Activated CD4-positive, alpha-beta T cell treated with anti-CD3 and anti-CD28 coated beads, Interleukin-2, amount 10 ng/mL, durations not matched to agents 7 days and 5 days (primary cell): ENCODE measurements at regions not wholly inside any gene's neighbourhood (a gene's known extent, or its start where the extent isn't known, plus 50 kb on each side); places are given as distances from the start of the nearest gene placed in this dataset.

Experiments used
- CTCF ChIA-PET: fragments of 350-600 bp; sonication (Branson Sonifier 250); formaldehyde crosslinking; loops from one replicate; lab custom pipeline; 2021; ENCODE audit warnings: antibody characterized with exemption; lab: Charles Lee
- POLR2A ChIA-PET: fragments of 350-600 bp; sonication (Branson Sonifier 250); formaldehyde crosslinking; loops from one replicate; lab custom pipeline; 2021; ENCODE audit warnings: antibody characterized with exemption; lab: Charles Lee
- DNase-seq: peaks from one replicate; pipeline ENCODE4 v3.0.0-alpha.2; 2020
- H3K27ac Mint-ChIP-seq: one replicate; pipeline ENCODE4 v1.8.0; 2021; ENCODE audit warnings: mild to moderate bottlenecking, moderate library complexity, mixed read lengths
- H3K27me3 Mint-ChIP-seq: one replicate; pipeline ENCODE4 v1.8.0; 2021; ENCODE audit warnings: mixed read lengths
- H3K36me3 Mint-ChIP-seq: one replicate; pipeline ENCODE4 v1.8.0; 2021; ENCODE audit warnings: low read depth, mixed read lengths
- H3K4me1 Mint-ChIP-seq: one replicate; pipeline ENCODE4 v1.8.0; 2021; ENCODE audit warnings: mixed read lengths
- H3K4me3 Mint-ChIP-seq: one replicate; pipeline ENCODE4 v1.8.0; 2021; ENCODE audit warnings: mild to moderate bottlenecking, moderate library complexity, mixed read lengths
- H3K9me3 Mint-ChIP-seq: one replicate; pipeline ENCODE4 v1.8.0; 2021; ENCODE audit warnings: mixed read lengths

- Mint-ChIP-seq H3K36me3 (no peaks in the 10 kb centered on the region), H3K4me1 (peaks cover 21% of the 10 kb centered on the region), H3K9me3 (no peaks in the 10 kb centered on the region), H3K27me3 (peaks cover 8% of the 10 kb centered on the region), H3K4me3 (no peak overlapping the region), H3K27ac (no peak overlapping the region)
- ChIA-PET CTCF (no interaction called here), POLR2A (no interaction called here)
- DNase-seq = no peak
Measured at GRCh38 chr13:99663185-99663825, 162.0 kb downstream of the TM9SF2 start.

- POLR2A ChIA-PET = no interaction called here
- H3K4me3 Mint-ChIP-seq = no peak overlapping the region
- CTCF ChIA-PET = no interaction called here
- H3K27me3 Mint-ChIP-seq = peaks cover 8% of the 10 kb centered on the region
- no peaks in the 10 kb centered on the region for H3K36me3 Mint-ChIP-seq
- H3K27ac Mint-ChIP-seq = no peak overlapping the region
- H3K9me3 Mint-ChIP-seq = no peaks in the 10 kb centered on the region
- no peak for DNase-seq
- H3K4me1 Mint-ChIP-seq = peaks cover 25% of the 10 kb centered on the region
Measured at GRCh38 chr13:99662678-99663077, 161.4 kb downstream of the TM9SF2 start.

- Mint-ChIP-seq H3K4me3 (no peak overlapping the region), H3K4me1 (peaks cover 34% of the 10 kb centered on the region), H3K27ac (no peak overlapping the region), H3K9me3 (no peaks in the 10 kb centered on the region), H3K27me3 (peaks cover 8% of the 10 kb centered on the region), H3K36me3 (no peaks in the 10 kb centered on the region)
- POLR2A ChIA-PET = no interaction called here
- DNase-seq = no peak
- CTCF ChIA-PET = no interaction called here
Measured at GRCh38 chr13:99661791-99662190, 160.5 kb downstream of the TM9SF2 start.

- Mint-ChIP-seq H3K9me3 (no peaks in the 10 kb centered on the region), H3K4me1 (peaks cover 50% of the 10 kb centered on the region), H3K27me3 (peaks cover 8% of the 10 kb centered on the region), H3K4me3 (no peak overlapping the region), H3K36me3 (no peaks in the 10 kb centered on the region), H3K27ac (no peak overlapping the region)
- ChIA-PET CTCF (interaction anchor here (0.7 to 1.0 kb wide), 2 partner anchors 9 to 195 kb away, joined by 3 to 6 read pairs; no protein-coding TSS in a partner anchor), POLR2A (no interaction called here)
- no peak for DNase-seq
Measured at GRCh38 chr13:99659866-99660554, 158.7 kb downstream of the TM9SF2 start.

- ChIA-PET CTCF (interaction anchor here (1.0 kb wide), 1 partner anchor 10 kb away, joined by 6 read pairs; no protein-coding TSS in a partner anchor), POLR2A (no interaction called here)
- no peak for DNase-seq
- Mint-ChIP-seq H3K4me3 (peak overlapping the region; percentile 48), H3K36me3 (no peaks in the 10 kb centered on the region), H3K27ac (peak overlapping the region; percentile 95), H3K9me3 (no peaks in the 10 kb centered on the region), H3K27me3 (peaks cover 8% of the 10 kb centered on the region), H3K4me1 (peaks cover 50% of the 10 kb centered on the region)
Measured at GRCh38 chr13:99659226-99659625, 158.0 kb downstream of the TM9SF2 start.

- Mint-ChIP-seq H3K27me3 (peaks cover 8% of the 10 kb centered on the region), H3K4me1 (peaks cover 50% of the 10 kb centered on the region), H3K9me3 (no peaks in the 10 kb centered on the region), H3K4me3 (peak overlapping the region; percentile 48), H3K27ac (peak overlapping the region; percentile 95), H3K36me3 (no peaks in the 10 kb centered on the region)
- ChIA-PET POLR2A (interaction anchor here (0.7 kb wide), 1 partner anchor 804 kb away, joined by 3 read pairs; no protein-coding TSS in a partner anchor), CTCF (interaction anchor here (4.8 kb wide), 1 partner anchor 857 kb away, joined by 15 read pairs; no protein-coding TSS in a partner anchor)
- DNase-seq = peak; percentile 65
Measured at GRCh38 chr13:99658261-99658991, 157.2 kb downstream of the TM9SF2 start.

- ChIA-PET CTCF (interaction anchor here (2.7 to 4.8 kb wide), 2 partner anchors 12 to 857 kb away, joined by 13 to 15 read pairs; no protein-coding TSS in a partner anchor), POLR2A (no interaction called here)
- peaks cover 5% of the 10 kb centered on the region for H3K27me3 Mint-ChIP-seq
- no peaks in the 10 kb centered on the region for H3K9me3 Mint-ChIP-seq
- no peaks in the 10 kb centered on the region for H3K36me3 Mint-ChIP-seq
- no peak for DNase-seq
- peak overlapping the region; percentile 95 for H3K27ac Mint-ChIP-seq
- H3K4me1 Mint-ChIP-seq = peaks cover 50% of the 10 kb centered on the region
- H3K4me3 Mint-ChIP-seq = peak overlapping the region; percentile 48
Measured at GRCh38 chr13:99657848-99658260, 156.6 kb downstream of the TM9SF2 start.

GRCh38 chr13:99656844-99657381 is 155.6 kb downstream of the TM9SF2 start:
- Mint-ChIP-seq H3K4me1 (peaks cover 50% of the 10 kb centered on the region), H3K36me3 (no peaks in the 10 kb centered on the region), H3K27me3 (peaks cover 5% of the 10 kb centered on the region), H3K4me3 (peak overlapping the region; percentile 48), H3K9me3 (no peaks in the 10 kb centered on the region), H3K27ac (peak overlapping the region; percentile 95)
- DNase-seq = peak; percentile 57
- ChIA-PET POLR2A (no interaction called here), CTCF (interaction anchor here (0.6 to 4.8 kb wide), 16 partner anchors 10 to 931 kb away, joined by 3 to 15 read pairs (median 3); partner anchors contain the start of gene GGACT)

GRCh38 chr13:99656092-99656745 is 154.9 kb downstream of the TM9SF2 start:
- DNase-seq = peak; percentile 89
- H3K36me3 Mint-ChIP-seq = no peaks in the 10 kb centered on the region
- no peaks in the 10 kb centered on the region for H3K27me3 Mint-ChIP-seq
- ChIA-PET POLR2A (no interaction called here), CTCF (interaction anchor here (0.6 to 4.8 kb wide), 21 partner anchors 9 to 932 kb away, joined by 3 to 15 read pairs (median 3); partner anchors contain the start of gene GGACT)
- H3K27ac Mint-ChIP-seq = peak overlapping the region; percentile 95
- H3K4me3 Mint-ChIP-seq = peak overlapping the region; percentile 48
- peaks cover 50% of the 10 kb centered on the region for H3K4me1 Mint-ChIP-seq
- no peaks in the 10 kb centered on the region for H3K9me3 Mint-ChIP-seq

- H3K4me3 Mint-ChIP-seq = no peak overlapping the region
- no peaks in the 10 kb centered on the region for H3K9me3 Mint-ChIP-seq
- no peaks in the 10 kb centered on the region for H3K36me3 Mint-ChIP-seq
- DNase-seq = peak; percentile 10
- H3K27me3 Mint-ChIP-seq = no peaks in the 10 kb centered on the region
- peak overlapping the region; percentile 95 for H3K27ac Mint-ChIP-seq
- ChIA-PET CTCF (interaction anchor here (0.6 to 4.8 kb wide), 18 partner anchors 8 to 933 kb away, joined by 3 to 15 read pairs (median 3); partner anchors contain the start of gene GGACT), POLR2A (no interaction called here)
- peaks cover 49% of the 10 kb centered on the region for H3K4me1 Mint-ChIP-seq
Measured at GRCh38 chr13:99655351-99656091, 154.2 kb downstream of the TM9SF2 start.

- ChIA-PET CTCF (interaction anchor here (4.8 kb wide), 1 partner anchor 861 kb away, joined by 15 read pairs; no protein-coding TSS in a partner anchor), POLR2A (no interaction called here)
- Mint-ChIP-seq H3K9me3 (no peaks in the 10 kb centered on the region), H3K4me1 (peaks cover 35% of the 10 kb centered on the region), H3K27me3 (no peaks in the 10 kb centered on the region), H3K27ac (no peak overlapping the region), H3K36me3 (no peaks in the 10 kb centered on the region), H3K4me3 (no peak overlapping the region)
- DNase-seq = no peak
Measured at GRCh38 chr13:99654076-99654475, 152.8 kb downstream of the TM9SF2 start.
